H1 (cell line): ENCODE measurements at regions not wholly inside any gene's neighbourhood (a gene's known extent, or its start where the extent isn't known, plus 50 kb on each side); places are given as distances from the start of the nearest gene placed in this dataset.
A peak's percentile ranks its signal among the peaks of the same experiment; 100 is the strongest.

ENCODE experiments used
- CHD7 ChIP-seq: fragments of 300-600 bp; sonication (generic); IDR thresholded peaks from 2 replicates; pipeline ENCODE4 v1.7.1; 2012; ENCODE audit warnings: low read length, moderate library complexity, mild to moderate bottlenecking, inconsistent platforms; ENCODE audit not compliant: insufficient replicate concordance
- CTBP2 ChIP-seq: IDR thresholded peaks from 2 replicates; pipeline ENCODE4 v1.7.0; 2011; ENCODE audit warnings: borderline replicate concordance, mild to moderate bottlenecking, moderate library complexity, mixed read lengths, low read length; ENCODE audit not compliant: insufficient read depth, insufficient read length
- CTCF ChIP-seq, 3 experiments: IDR thresholded peaks; 1 replicate in 2 of 3; 2 replicates in 1 of 3; pipeline versions ENCODE4 v1.5.1 to v1.6.1; 2011; ENCODE audit warnings: low read length in 3 of 3, mild to moderate bottlenecking in 3 of 3, inconsistent platforms in 2 of 3, low read depth in 1 of 3, moderate library complexity in 1 of 3; ENCODE audit not compliant: insufficient read depth in 1 of 3; ENCODE audit errors: control extremely low read depth in 1 of 3
- RAD21 ChIP-seq, 2 experiments: IDR thresholded peaks in 1 of 2; conservative IDR thresholded peaks in 1 of 2; 2 replicates each; pipeline ENCODE4 v1.6.1; 2011; ENCODE audit warnings: low read depth in 2 of 2, low read length in 2 of 2, improper control_type of control experiment in 1 of 2, inconsistent platforms in 1 of 2, mild to moderate bottlenecking in 1 of 2, moderate library complexity in 1 of 2

DNA sequence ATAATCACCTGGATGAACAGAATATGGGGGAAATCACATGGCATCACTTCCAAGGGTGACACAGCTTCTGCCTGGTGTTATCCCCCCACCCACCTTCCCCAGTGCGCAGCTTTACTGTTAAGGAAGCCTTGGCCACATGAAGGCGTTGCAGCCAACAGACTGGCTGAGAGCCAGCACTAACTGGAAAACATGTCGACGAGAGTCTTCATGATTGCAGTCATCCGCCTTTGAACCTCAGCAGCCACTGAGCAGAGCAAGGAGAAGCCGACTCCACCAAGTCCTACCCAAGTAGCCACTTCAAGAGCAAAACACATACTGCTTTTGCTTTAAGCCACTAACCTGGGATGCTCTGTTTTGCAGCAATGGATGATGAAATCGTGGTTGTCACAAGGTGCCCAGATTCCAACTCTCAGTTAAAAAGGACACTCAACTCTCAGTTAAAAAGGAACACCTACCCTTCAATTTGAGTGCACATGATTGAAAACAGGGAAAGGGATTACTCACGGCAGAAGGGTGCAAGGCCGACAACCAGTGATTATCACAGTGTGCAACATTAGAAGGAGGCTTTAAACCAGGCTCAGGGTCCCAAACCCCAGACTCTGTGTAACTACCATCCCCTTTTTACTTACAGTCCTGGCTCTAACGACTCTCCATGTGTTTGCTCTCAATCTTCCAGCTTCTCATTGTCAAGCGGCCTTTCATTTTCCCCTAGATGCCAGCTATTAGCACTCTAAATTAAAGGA lies 149.1 kb downstream of the KLF12 start (continued):
- TF ChIP-seq CHD7 (no peak), CTBP2 (no peak), CTCF (IDR thresholded peaks at IDR 0.05; ENCODE audit: control extremely low read depth in 1 of 3, insufficient read depth in 1 of 3, low read depth in 1 of 3, low read length in 3 of 3) (peak in 2 of 3 experiments; percentile 11 to 29; a peak in 2 of 4 replicates), RAD21 (IDR thresholded peaks at IDR 0.05 in 1 of 2, conservative IDR thresholded peaks at IDR 0.05 in 1 of 2; ENCODE audit: low read depth in 2 of 2, low read length in 2 of 2) (peak in 1 of 2 experiments; percentile 38; a peak in 1 of 4 replicates)
